Transverse colon (tissue), 4 donors: ENCODE measurements at regions not wholly inside any gene's neighbourhood (a gene's known extent, or its start where the extent isn't known, plus 50 kb on each side); places are given as distances from the start of the nearest gene placed in this dataset.
"Not testable (repeated sequence)": the region's sequence is repeated elsewhere in the genome, so short reads cannot be mapped to it uniquely, and the experiment has no call there.

Source experiments
- DNase-seq: peaks from one replicate; pipeline ENCODE4 v3.0.0-alpha.2; 2019
- H3K27ac ChIP-seq, 4 donors: fragments of 200-600 bp; sonication (generic); 2 replicates each; pipeline ENCODE4 v1.5.1; 2016 to 2018; ENCODE audit warnings: inconsistent platforms in 4 of 4
- H3K27me3 ChIP-seq: fragments of 200-600 bp; sonication (generic); 2 replicates; pipeline ENCODE4 v1.5.1; 2017; ENCODE audit warnings: inconsistent platforms
- H3K36me3 ChIP-seq, 4 donors: fragments of 200-600 bp; sonication (generic); 2 replicates each; pipeline ENCODE4 v1.5.1; 2017 to 2019; ENCODE audit warnings: inconsistent platforms in 4 of 4
- H3K4me1 ChIP-seq, 4 donors: fragments of 200-600 bp; sonication (generic); 2 replicates each; pipeline ENCODE4 v1.5.1; 2017 to 2020; ENCODE audit warnings: inconsistent platforms in 4 of 4
- H3K4me3 ChIP-seq, 4 donors: fragments of 200-600 bp; sonication (generic); 1 replicate in 1 of 4; 2 replicates in 3 of 4; pipeline versions ENCODE4 v1.5.1 to v1.6.1; 2017 to 2019; ENCODE audit warnings: inconsistent platforms in 4 of 4
- H3K9me3 ChIP-seq, 2 donors: fragments of 200-600 bp; sonication (generic); 2 replicates each; pipeline ENCODE4 v1.5.1; 2017 to 2019; ENCODE audit warnings: inconsistent platforms in 2 of 2
- CTCF ChIP-seq, 5 experiments: fragments of 200-600 bp in 3 of 5; fragments of 450-650 bp in 2 of 5; sonication (generic) in 3 of 5; IDR thresholded peaks; 1 replicate in 2 of 5; 2 replicates in 3 of 5; pipeline ENCODE4 v1.5.1; 2016 to 2017; ENCODE audit warnings: antibody characterized with exemption in 5 of 5, inconsistent platforms in 3 of 5, mild to moderate bottlenecking in 2 of 5, moderate library complexity in 1 of 5
- EP300 ChIP-seq: sonication (generic); formaldehyde crosslinking; IDR thresholded peaks from one replicate; pipeline ENCODE4 v1.6.1; 2017; ENCODE audit warnings: antibody characterized with exemption, low read depth
- POLR2A ChIP-seq: fragments of 450-650 bp; IDR thresholded peaks from one replicate; pipeline ENCODE4 v1.6.1; 2016; ENCODE audit warnings: antibody characterized with exemption, mild to moderate bottlenecking, moderate library complexity
- POLR2AphosphoS5 ChIP-seq, 3 donors: sonication (generic); formaldehyde crosslinking; IDR thresholded peaks; one replicate each; pipeline ENCODE4 v1.6.1; 2016; ENCODE audit warnings: antibody characterized with exemption in 3 of 3
- WGBS, 2 donors: methylation state at CpG; one replicate each; pipeline ENCODE4 v1.1.5; 2018; ENCODE audit warnings: low coverage in 1 of 2; 5-methylcytosine and 5-hydroxymethylcytosine counted together
- in situ Hi-C, 4 donors: fragments of 200-750 bp; cut with MboI; loops; one replicate each; pipeline versions ENCODE4 v1.15.0 to v1.15.1; 2017; ENCODE audit warnings: low sequenced_read_pairs in 3 of 4, low pct_ligation_motif_present in 1 of 4, low pct_unique_long_range_greater_than_20kb in 1 of 4
- intact Hi-C: fragments of 100-400 bp; cut with DNase I; formaldehyde crosslinking; loops from one replicate; pipeline ENCODE4 v1.15.1; 2023; ENCODE audit warnings: low total_unique reads

- in situ Hi-C loops, H3K4me3 ChIP-seq, H3K36me3 ChIP-seq, H3K27me3 ChIP-seq, H3K27ac ChIP-seq, H3K4me1 ChIP-seq, DNase-seq, intact Hi-C loops, H3K9me3 ChIP-seq: not testable (repeated sequence)
- WGBS, 2 donors = 58 to 84% methylated on average over 4 of the region's 4 CpGs
Observed at GRCh38 chr12:31199476-31199875, 125.8 kb downstream of the DDX11 start.

- Histone ChIP-seq H3K27ac (no peak overlapping the region), H3K27me3 (no peaks in the 10 kb centered on the region), H3K4me3 (no peak overlapping the region), H3K9me3 (no peaks in the 10 kb centered on the region), H3K36me3 (no peaks in the 10 kb centered on the region), H3K4me1 (peaks cover 0 to 4% (median 0%) of the 10 kb centered on the region in 4 donors)
- no peak for DNase-seq
- no peak for TF ChIP-seq POLR2AphosphoS5 (IDR thresholded peaks at IDR 0.05)
- in situ Hi-C loops (no loop called here), intact Hi-C loops (no loop called here)
- WGBS, 2 donors = 25 to 35% methylated on average over 1 of the region's 1 CpG
Observed at GRCh38 chr12:31201382-31201781, 124.6 kb downstream of the SINHCAF start.

GRCh38 chr12:31203261-31203660 lies 122.7 kb downstream of the SINHCAF start:
- intact Hi-C loops (no loop called here), in situ Hi-C loops (no loop called here)
- H3K4me1 ChIP-seq = peaks cover 0 to 4% (median 0%) of the 10 kb centered on the region in 4 donors
- no peak for DNase-seq
- H3K27ac ChIP-seq = no peak overlapping the region
- H3K9me3 ChIP-seq = no peaks in the 10 kb centered on the region
- WGBS, 2 donors = 41 to 100% methylated on average over 1 of the region's 1 CpG
- no peak overlapping the region for H3K4me3 ChIP-seq
- no peaks in the 10 kb centered on the region for H3K36me3 ChIP-seq
- TF ChIP-seq EP300 (no peak), POLR2A (no peak), CTCF (IDR thresholded peaks at IDR 0.05) (no peak), POLR2AphosphoS5 (IDR thresholded peaks at IDR 0.05) (no peak)
- H3K27me3 ChIP-seq = no peaks in the 10 kb centered on the region

GRCh38 chr12:31205054-31205453 lies 120.9 kb downstream of the SINHCAF start:
- no peak overlapping the region for H3K27ac ChIP-seq
- TF ChIP-seq POLR2AphosphoS5 (IDR thresholded peaks at IDR 0.05) (no peak), POLR2A (no peak), EP300 (no peak), CTCF (IDR thresholded peaks at IDR 0.05) (no peak)
- 11 to 18% methylated on average over 3 of the region's 3 CpGs for WGBS, 2 donors
- no peaks in the 10 kb centered on the region for H3K9me3 ChIP-seq
- no peak for DNase-seq
- H3K36me3 ChIP-seq = no peaks in the 10 kb centered on the region
- no peaks in the 10 kb centered on the region for H3K27me3 ChIP-seq
- peaks cover 0 to 4% (median 0%) of the 10 kb centered on the region in 4 donors for H3K4me1 ChIP-seq
- H3K4me3 ChIP-seq = no peak overlapping the region
- in situ Hi-C loops = no loop called here
- intact Hi-C loops = no loop called here

GRCh38 chr12:31206038-31206670 lies 119.8 kb downstream of the SINHCAF start:
- no peaks in the 10 kb centered on the region for H3K36me3 ChIP-seq
- intact Hi-C loops = no loop called here
- in situ Hi-C loops = no loop called here
- peaks cover 0 to 4% (median 0%) of the 10 kb centered on the region in 4 donors for H3K4me1 ChIP-seq
- DNase-seq = no peak
- no peak for TF ChIP-seq CTCF (IDR thresholded peaks at IDR 0.05)
- TF ChIP-seq EP300 = no peak
- TF ChIP-seq POLR2A = no peak
- TF ChIP-seq POLR2AphosphoS5 (IDR thresholded peaks at IDR 0.05) = no peak
- no peaks in the 10 kb centered on the region for H3K27me3 ChIP-seq
- H3K27ac ChIP-seq = no peak overlapping the region
- 50 to 59% methylated on average over 3 to 4 of the region's 4 CpGs for WGBS, 2 donors
- no peak overlapping the region for H3K4me3 ChIP-seq
- no peaks in the 10 kb centered on the region for H3K9me3 ChIP-seq
